ENCODE measurements at regions not wholly inside any gene's neighbourhood (a gene's known extent, or its start where the extent isn't known, plus 50 kb on each side); places are given as distances from the start of the nearest gene placed in this dataset.

DNA sequence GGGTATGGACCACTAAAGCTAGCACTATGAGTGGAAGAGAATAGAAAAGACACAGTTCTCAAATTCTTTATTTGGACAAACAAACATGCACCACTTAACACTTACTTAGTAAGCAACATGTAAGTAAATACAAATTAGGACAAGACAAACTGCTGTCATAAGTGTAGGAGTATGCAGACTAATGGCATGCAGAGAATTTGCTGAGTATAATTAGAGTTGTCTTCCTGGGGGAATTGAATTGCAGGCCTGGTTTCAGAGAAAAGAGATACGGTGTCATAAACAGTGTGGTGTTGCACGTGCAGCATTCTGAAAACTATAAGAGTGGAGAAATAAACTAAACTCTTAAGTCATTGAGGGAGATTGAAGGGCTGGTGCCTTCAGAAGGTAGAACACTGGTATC, 125.2 kb upstream of the EYA4 start:
- TF ChIP-seq, protein P1, sequence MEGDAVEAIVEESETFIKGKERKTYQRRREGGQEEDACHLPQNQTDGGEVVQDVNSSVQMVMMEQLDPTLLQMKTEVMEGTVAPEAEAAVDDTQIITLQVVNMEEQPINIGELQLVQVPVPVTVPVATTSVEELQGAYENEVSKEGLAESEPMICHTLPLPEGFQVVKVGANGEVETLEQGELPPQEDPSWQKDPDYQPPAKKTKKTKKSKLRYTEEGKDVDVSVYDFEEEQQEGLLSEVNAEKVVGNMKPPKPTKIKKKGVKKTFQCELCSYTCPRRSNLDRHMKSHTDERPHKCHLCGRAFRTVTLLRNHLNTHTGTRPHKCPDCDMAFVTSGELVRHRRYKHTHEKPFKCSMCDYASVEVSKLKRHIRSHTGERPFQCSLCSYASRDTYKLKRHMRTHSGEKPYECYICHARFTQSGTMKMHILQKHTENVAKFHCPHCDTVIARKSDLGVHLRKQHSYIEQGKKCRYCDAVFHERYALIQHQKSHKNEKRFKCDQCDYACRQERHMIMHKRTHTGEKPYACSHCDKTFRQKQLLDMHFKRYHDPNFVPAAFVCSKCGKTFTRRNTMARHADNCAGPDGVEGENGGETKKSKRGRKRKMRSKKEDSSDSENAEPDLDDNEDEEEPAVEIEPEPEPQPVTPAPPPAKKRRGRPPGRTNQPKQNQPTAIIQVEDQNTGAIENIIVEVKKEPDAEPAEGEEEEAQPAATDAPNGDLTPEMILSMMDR (IDR thresholded peaks at IDR 0.05): no peak
- TF ChIP-seq POLR2A (IDR thresholded peaks at IDR 0.05): no peak

Measured in transverse colon (tissue), 3 donors.